ENCODE measurements at regions not wholly inside any gene's neighbourhood (a gene's known extent, or its start where the extent isn't known, plus 50 kb on each side); places are given as distances from the start of the nearest gene placed in this dataset.

DNA sequence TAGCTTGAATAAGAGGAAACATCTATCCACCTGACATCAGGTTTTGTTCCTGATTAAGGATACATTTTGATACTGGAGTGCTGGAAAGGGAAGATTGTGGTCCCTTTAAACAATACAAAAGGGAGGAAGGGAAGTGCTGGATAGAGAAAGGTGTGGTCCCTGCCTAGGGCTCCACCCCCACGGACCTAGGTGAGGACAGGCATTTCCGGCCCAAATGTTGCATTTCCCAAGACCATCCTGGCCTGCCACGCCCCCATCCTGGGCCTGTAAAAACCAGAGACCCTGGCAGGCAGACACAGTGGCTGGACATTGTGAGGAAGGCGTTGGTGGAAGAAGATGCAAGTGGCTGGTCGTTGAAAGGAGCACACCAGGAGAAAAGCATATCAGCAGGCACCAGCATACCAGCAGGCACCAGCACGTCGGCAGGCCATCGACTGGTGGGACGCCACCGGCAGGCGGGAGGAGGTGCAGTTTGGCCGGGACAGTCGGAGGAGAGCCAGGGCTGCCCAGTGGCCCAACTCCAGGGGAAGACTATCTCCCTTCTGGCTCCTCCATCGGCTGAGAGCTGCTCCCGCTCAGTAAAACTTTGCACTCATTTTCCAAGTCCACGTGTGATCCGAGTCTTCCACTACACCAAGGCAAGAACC lies 53.2 kb upstream of the AMN1 start:
- no peak for DNase-seq (ENCODE audit: low spot score)

DNA sequence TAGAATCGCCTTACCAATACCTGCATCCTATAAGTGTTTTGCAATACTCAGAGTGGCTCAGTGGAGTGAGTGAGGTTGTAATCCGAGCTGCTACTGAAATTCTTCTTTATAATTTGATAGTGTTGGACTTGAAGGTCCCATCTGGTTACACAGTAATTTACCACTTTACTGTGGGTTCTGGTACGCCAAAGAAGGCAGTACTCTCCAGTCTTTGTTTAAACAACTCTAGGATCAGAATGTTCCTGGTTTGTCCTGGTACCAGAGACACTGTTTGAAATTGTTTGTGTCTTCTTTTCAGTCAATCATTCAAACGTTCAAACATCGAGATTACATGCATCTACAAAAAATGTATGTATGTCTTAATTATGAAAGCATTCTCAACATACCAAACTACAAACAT lies 51.3 kb upstream of the AMN1 start:
- DNase-seq (ENCODE audit: low spot score), result no peak

DNA sequence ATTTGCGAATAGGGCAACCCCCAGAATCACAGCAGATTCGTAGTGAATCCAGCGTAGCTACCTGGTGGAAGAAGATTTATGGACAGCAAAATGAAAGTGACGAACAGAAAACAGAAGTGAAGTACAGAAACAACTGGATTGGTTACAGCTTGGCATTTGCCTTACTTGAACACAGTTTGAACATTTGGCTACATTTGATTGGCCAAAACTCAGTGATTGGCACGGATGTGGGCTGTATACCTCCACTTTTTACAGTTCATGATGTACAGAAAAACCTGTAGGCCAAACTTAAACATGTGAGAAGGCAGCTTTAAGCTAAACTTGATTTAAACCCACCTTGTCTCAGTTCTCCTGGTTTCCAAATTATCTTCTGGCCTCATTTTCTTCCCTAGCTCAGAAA lies 49.9 kb upstream of the AMN1 start:
- DNase-seq (ENCODE audit: low spot score), result no peak

All from AG20443 (cell line).